ENCODE measurements at regions not wholly inside any gene's neighbourhood (a gene's known extent, or its start where the extent isn't known, plus 50 kb on each side); places are given as distances from the start of the nearest gene placed in this dataset.

DNA sequence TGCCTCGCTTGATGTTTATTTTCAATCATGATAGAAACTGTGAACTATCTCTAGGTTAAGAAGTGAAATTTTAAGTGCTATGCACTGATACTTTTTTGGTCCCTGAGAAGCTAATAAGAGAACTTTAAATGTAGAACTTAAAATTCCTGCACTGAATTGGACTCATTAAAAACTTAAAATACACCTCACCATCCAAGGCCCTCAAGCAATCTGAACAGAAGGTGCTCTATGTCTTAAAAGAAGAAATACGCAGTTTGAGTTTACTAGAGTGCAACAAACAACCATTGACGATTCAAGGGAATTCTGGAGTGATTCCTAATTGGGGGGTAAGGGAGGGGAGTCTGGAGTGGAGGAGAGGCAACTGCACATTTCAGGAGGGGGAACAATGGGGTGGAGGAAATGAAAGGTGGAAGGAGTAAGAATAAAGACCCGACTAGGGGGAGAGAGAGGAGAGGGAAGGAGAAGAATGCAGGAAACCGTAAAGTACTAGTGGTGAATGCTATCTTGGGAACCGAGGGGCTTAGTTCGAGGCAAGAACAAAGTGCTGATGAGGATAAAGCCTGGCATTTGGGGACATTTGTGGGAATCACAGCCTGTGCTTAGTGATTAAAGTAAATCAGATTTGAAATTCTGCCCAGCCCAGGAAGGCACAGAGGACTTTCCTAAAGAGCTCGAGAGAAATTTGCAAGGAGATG is 389.7 kb downstream of the AACS start:
- POLR2A ChIA-PET = no interaction called here
- no peak for FAIRE-seq

DNA sequence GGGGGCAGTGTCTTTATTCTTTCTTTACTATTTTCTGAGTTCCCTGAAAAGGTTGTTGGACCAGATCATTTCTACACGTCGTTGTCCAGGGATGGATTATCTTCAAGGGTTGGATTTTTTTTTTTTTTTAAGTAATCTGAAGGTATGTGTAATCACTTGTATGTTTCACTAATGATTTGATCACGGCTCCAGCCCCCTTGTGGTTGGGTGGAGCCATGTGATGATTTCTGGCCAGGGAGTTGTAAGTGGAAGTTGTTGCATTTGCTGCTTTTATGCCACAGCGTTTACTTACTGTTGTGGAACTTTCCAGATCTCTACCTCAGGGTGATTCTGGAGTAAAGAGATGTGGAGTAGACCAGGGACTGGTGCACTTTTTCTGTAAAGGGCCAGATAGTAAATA is 390.3 kb downstream of the AACS start:
- Histone ChIP-seq H4K20me1 (replicated peaks; ENCODE audit: control insufficient read depth, extremely low read depth, insufficient read depth, low read length) (no peaks in the 10 kb centered on the region), H3K9me3 (replicated peaks; ENCODE audit: control insufficient read depth, insufficient read depth, low read length) (peaks cover 6% of the 10 kb centered on the region), H3K4me3 (replicated peaks in 1 of 3; ENCODE audit: insufficient read depth in 1 of 3, low read depth in 1 of 3, low read length in 3 of 3) (no peak overlapping the region), H3K27ac (ENCODE audit: insufficient read depth, low read depth, low read length) (no peak overlapping the region), H2AFZ (ENCODE audit: low read depth, low read length) (no peak overlapping the region), H3K79me2 (ENCODE audit: control insufficient read depth, insufficient read depth, low read length) (no peaks in the 10 kb centered on the region), H3K4me2 (ENCODE audit: insufficient read depth, low read length) (no peak overlapping the region), H3K27me3 (ENCODE audit: control insufficient read depth in 2 of 2, insufficient read depth in 2 of 2, low read length in 2 of 2) (no peaks in the 10 kb centered on the region), H3K9ac (replicated peaks; ENCODE audit: extremely low read depth, insufficient read depth, low read length) (no peak overlapping the region), H3K9me1 (replicated peaks; ENCODE audit: control insufficient read depth, extremely low read depth, insufficient read depth, low read length) (no peaks in the 10 kb centered on the region), H3K36me3 (ENCODE audit: control insufficient read depth in 2 of 2, extremely low read depth in 1 of 2, insufficient read depth in 2 of 2, low read length in 2 of 2) (no peaks in the 10 kb centered on the region), H3K4me1 (ENCODE audit: control insufficient read depth, extremely low read depth, insufficient read depth, low read length) (no peaks in the 10 kb centered on the region)
- ChIA-PET POLR2A (no interaction called here), CTCF (no interaction called here)
- intact Hi-C loops (cut with micrococcal nuclease) (no loop called here), dilution Hi-C loops (cut with MboI; ENCODE audit: extremely low pct_ligation_motif_present, low sequenced_read_pairs) (no loop called here)
- TF ChIP-seq, protein P1, sequence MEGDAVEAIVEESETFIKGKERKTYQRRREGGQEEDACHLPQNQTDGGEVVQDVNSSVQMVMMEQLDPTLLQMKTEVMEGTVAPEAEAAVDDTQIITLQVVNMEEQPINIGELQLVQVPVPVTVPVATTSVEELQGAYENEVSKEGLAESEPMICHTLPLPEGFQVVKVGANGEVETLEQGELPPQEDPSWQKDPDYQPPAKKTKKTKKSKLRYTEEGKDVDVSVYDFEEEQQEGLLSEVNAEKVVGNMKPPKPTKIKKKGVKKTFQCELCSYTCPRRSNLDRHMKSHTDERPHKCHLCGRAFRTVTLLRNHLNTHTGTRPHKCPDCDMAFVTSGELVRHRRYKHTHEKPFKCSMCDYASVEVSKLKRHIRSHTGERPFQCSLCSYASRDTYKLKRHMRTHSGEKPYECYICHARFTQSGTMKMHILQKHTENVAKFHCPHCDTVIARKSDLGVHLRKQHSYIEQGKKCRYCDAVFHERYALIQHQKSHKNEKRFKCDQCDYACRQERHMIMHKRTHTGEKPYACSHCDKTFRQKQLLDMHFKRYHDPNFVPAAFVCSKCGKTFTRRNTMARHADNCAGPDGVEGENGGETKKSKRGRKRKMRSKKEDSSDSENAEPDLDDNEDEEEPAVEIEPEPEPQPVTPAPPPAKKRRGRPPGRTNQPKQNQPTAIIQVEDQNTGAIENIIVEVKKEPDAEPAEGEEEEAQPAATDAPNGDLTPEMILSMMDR (IDR thresholded peaks at IDR 0.05; ENCODE audit: extremely low read depth in 1 of 2, insufficient read depth in 1 of 2, low read depth in 1 of 2, low read length in 2 of 2) = no peak
- TF ChIP-seq GATA2 (IDR thresholded peaks at IDR 0.05; ENCODE audit: insufficient read depth, insufficient read length, low read depth, low read length) (no peak), POLR2AphosphoS5 (IDR thresholded peaks at IDR 0.05; ENCODE audit: insufficient read depth, low read depth, low read length) (no peak), FOS (IDR thresholded peaks at IDR 0.05; ENCODE audit: borderline replicate concordance, insufficient read depth, low read length) (no peak), JUN (IDR thresholded peaks at IDR 0.05; ENCODE audit: borderline replicate concordance, insufficient read depth, insufficient read length, low read depth) (no peak), EZH2 (IDR thresholded peaks at IDR 0.05; ENCODE audit: borderline replicate concordance, low read depth, low read length, severe bottlenecking) (no peak), MYC (IDR thresholded peaks at IDR 0.05; ENCODE audit: low read depth, low read length) (no peak), POLR2A (IDR thresholded peaks at IDR 0.05; ENCODE audit: low read depth, low read length) (no peak)
- TF ChIP-seq, protein P2, sequence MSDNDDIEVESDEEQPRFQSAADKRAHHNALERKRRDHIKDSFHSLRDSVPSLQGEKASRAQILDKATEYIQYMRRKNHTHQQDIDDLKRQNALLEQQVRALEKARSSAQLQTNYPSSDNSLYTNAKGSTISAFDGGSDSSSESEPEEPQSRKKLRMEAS (IDR thresholded peaks at IDR 0.05; ENCODE audit: insufficient read depth, insufficient read length) = no peak
- DNase-seq (ENCODE audit: low read depth, low spot score) (no peak), FAIRE-seq (no peak)
- BruUV-seq (replicated peaks) = no TSS peak

More for the DNA sequence above, 389.7 kb downstream of the AACS start:
- dilution Hi-C loops (cut with MboI; ENCODE audit: extremely low pct_ligation_motif_present, low sequenced_read_pairs) = no loop called here
- H3K27me3 ChIP-seq (ENCODE audit: control insufficient read depth in 2 of 2, insufficient read depth in 2 of 2, low read length in 2 of 2) = no peaks in the 10 kb centered on the region
- no peak overlapping the region for H3K4me3 ChIP-seq (replicated peaks in 1 of 3; ENCODE audit: insufficient read depth in 1 of 3, low read depth in 1 of 3, low read length in 3 of 3)
- no peaks in the 10 kb centered on the region for H3K36me3 ChIP-seq (ENCODE audit: control insufficient read depth in 2 of 2, extremely low read depth in 1 of 2, insufficient read depth in 2 of 2, low read length in 2 of 2)
- no peak for DNase-seq (ENCODE audit: low read depth, low spot score)
- H3K9ac ChIP-seq (replicated peaks; ENCODE audit: extremely low read depth, insufficient read depth, low read length) = no peak overlapping the region
- no peak overlapping the region for H2AFZ ChIP-seq (ENCODE audit: low read depth, low read length)
- H3K9me3 ChIP-seq (replicated peaks; ENCODE audit: control insufficient read depth, insufficient read depth, low read length) = peaks cover 6% of the 10 kb centered on the region
- no peaks in the 10 kb centered on the region for H3K79me2 ChIP-seq (ENCODE audit: control insufficient read depth, insufficient read depth, low read length)
- H3K27ac ChIP-seq (ENCODE audit: insufficient read depth, low read depth, low read length) = no peak overlapping the region
- H3K9me1 ChIP-seq (replicated peaks; ENCODE audit: control insufficient read depth, extremely low read depth, insufficient read depth, low read length) = no peaks in the 10 kb centered on the region
- H4K20me1 ChIP-seq (replicated peaks; ENCODE audit: control insufficient read depth, extremely low read depth, insufficient read depth, low read length) = no peaks in the 10 kb centered on the region
- CTCF ChIA-PET = no interaction called here
- no TSS peak for BruUV-seq (replicated peaks)
- intact Hi-C loops (cut with micrococcal nuclease) = no loop called here
- TF ChIP-seq, protein P1 (IDR thresholded peaks at IDR 0.05; ENCODE audit: extremely low read depth in 1 of 2, insufficient read depth in 1 of 2, low read depth in 1 of 2, low read length in 2 of 2) = no peak
- TF ChIP-seq MYC (IDR thresholded peaks at IDR 0.05; ENCODE audit: low read depth, low read length) = no peak
- H3K4me2 ChIP-seq (ENCODE audit: insufficient read depth, low read length) = no peak overlapping the region
- H3K4me1 ChIP-seq (ENCODE audit: control insufficient read depth, extremely low read depth, insufficient read depth, low read length) = no peaks in the 10 kb centered on the region

All from endothelial cell of umbilical vein (primary cell).